Tibial nerve (tissue), 4 donors: ENCODE measurements at regions not wholly inside any gene's neighbourhood (a gene's known extent, or its start where the extent isn't known, plus 50 kb on each side); places are given as distances from the start of the nearest gene placed in this dataset.
"Not testable (repeated sequence)": the region's sequence is repeated elsewhere in the genome, so short reads cannot be mapped to it uniquely, and the experiment has no call there.

Experiments used
- DNase-seq, 2 donors: peaks; one replicate each; pipeline ENCODE4 v3.0.0-alpha.2; 2019; ENCODE audit warnings: low spot score in 2 of 2
- H3K27ac ChIP-seq, 4 donors: fragments of 200-600 bp; sonication (generic) in 3 of 4; one replicate each; pipeline ENCODE4 v1.5.1; 2017 to 2019; ENCODE audit warnings: mild to moderate bottlenecking in 1 of 4
- H3K27me3 ChIP-seq, 2 donors: fragments of 200-600 bp; sonication (generic) in 1 of 2; one replicate each; pipeline versions ENCODE4 v1.5.1 to v1.6.0; 2017 to 2019
- H3K36me3 ChIP-seq, 3 donors: fragments of 200-600 bp; sonication (generic); one replicate each; pipeline ENCODE4 v1.5.1; 2018 to 2019
- H3K4me1 ChIP-seq, 4 donors: fragments of 200-600 bp; sonication (generic) in 3 of 4; one replicate each; pipeline ENCODE4 v1.5.1; 2017 to 2019
- H3K4me3 ChIP-seq, 4 donors: fragments of 200-600 bp; sonication (generic) in 3 of 4; one replicate each; pipeline ENCODE4 v1.5.1; 2017 to 2019; ENCODE audit warnings: mild to moderate bottlenecking in 1 of 4, moderate library complexity in 1 of 4
- H3K9me3 ChIP-seq, 4 donors: fragments of 200-600 bp; sonication (generic) in 3 of 4; one replicate each; pipeline ENCODE4 v1.5.1; 2017 to 2019
- WGBS, 2 donors: methylation state at CpG; one replicate each; pipeline ENCODE4 v1.1.5; 2018; 5-methylcytosine and 5-hydroxymethylcytosine counted together

GRCh38 chr2:87662316-87663290, 85.3 kb upstream of the PLGLB2 start:
- not testable (repeated sequence) for H3K4me3 ChIP-seq, H3K4me1 ChIP-seq, DNase-seq, H3K9me3 ChIP-seq, H3K36me3 ChIP-seq, H3K27ac ChIP-seq, H3K27me3 ChIP-seq
- 75 to 83% methylated on average over 9 of the region's 10 CpGs for WGBS, 2 donors

GRCh38 chr2:87663347-87663746, 84.5 kb upstream of the PLGLB2 start:
- H3K36me3 ChIP-seq, H3K27me3 ChIP-seq, H3K4me3 ChIP-seq, H3K4me1 ChIP-seq, DNase-seq, H3K9me3 ChIP-seq, H3K27ac ChIP-seq: not testable (repeated sequence)

- not testable (repeated sequence) for H3K4me1 ChIP-seq, H3K36me3 ChIP-seq, H3K27me3 ChIP-seq, DNase-seq, H3K4me3 ChIP-seq, H3K27ac ChIP-seq, H3K9me3 ChIP-seq
Observed at GRCh38 chr2:87667027-87667426, 80.9 kb upstream of the PLGLB2 start.

GRCh38 chr2:87668361-87668760, 79.5 kb upstream of the PLGLB2 start:
- not testable (repeated sequence) for H3K27ac ChIP-seq, H3K36me3 ChIP-seq, H3K4me1 ChIP-seq, DNase-seq, H3K4me3 ChIP-seq, H3K9me3 ChIP-seq, H3K27me3 ChIP-seq
- WGBS, 2 donors, result no CpG with 5 or more reads among the region's 5 CpGs

- not testable (repeated sequence) for H3K27ac ChIP-seq, DNase-seq, H3K9me3 ChIP-seq, H3K27me3 ChIP-seq, H3K36me3 ChIP-seq, H3K4me3 ChIP-seq, H3K4me1 ChIP-seq
- WGBS, 2 donors, result 86 to 92% methylated on average over 4 of the region's 8 CpGs
Observed at GRCh38 chr2:87669633-87670231, 78.2 kb upstream of the PLGLB2 start.

GRCh38 chr2:87672404-87672803, 75.5 kb upstream of the PLGLB2 start:
- DNase-seq, H3K4me1 ChIP-seq, H3K27ac ChIP-seq, H3K9me3 ChIP-seq, H3K4me3 ChIP-seq, H3K27me3 ChIP-seq, H3K36me3 ChIP-seq: not testable (repeated sequence)
- 100% methylated on average over 2 of the region's 4 CpGs; no CpG with 5 or more reads in 1 of the 2 donors for WGBS, 2 donors

GRCh38 chr2:87674729-87675128, 73.2 kb upstream of the PLGLB2 start:
- no CpG with 5 or more reads among the region's 2 CpGs for WGBS, 2 donors
- H3K4me3 ChIP-seq, H3K27me3 ChIP-seq, H3K9me3 ChIP-seq, DNase-seq, H3K36me3 ChIP-seq, H3K4me1 ChIP-seq, H3K27ac ChIP-seq: not testable (repeated sequence)

- WGBS, 2 donors, result 90% methylated on average over 2 to 5 of the region's 7 CpGs
- not testable (repeated sequence) for H3K4me3 ChIP-seq, H3K9me3 ChIP-seq
Observed at GRCh38 chr2:87675487-87675886, 72.4 kb upstream of the PLGLB2 start.

GRCh38 chr2:87677421-87677923, 70.4 kb upstream of the PLGLB2 start:
- not testable (repeated sequence) for H3K36me3 ChIP-seq, H3K4me3 ChIP-seq, DNase-seq, H3K4me1 ChIP-seq, H3K27ac ChIP-seq, H3K9me3 ChIP-seq, H3K27me3 ChIP-seq
- 67% methylated on average over 1 of the region's 5 CpGs; no CpG with 5 or more reads in 1 of the 2 donors for WGBS, 2 donors

More at GRCh38 chr2:87675487-87675886, 72.4 kb upstream of the PLGLB2 start:
- not testable (repeated sequence) for H3K27ac ChIP-seq, H3K27me3 ChIP-seq, H3K36me3 ChIP-seq, DNase-seq, H3K4me1 ChIP-seq

- H3K9me3 ChIP-seq, H3K4me1 ChIP-seq, H3K27ac ChIP-seq, H3K4me3 ChIP-seq, H3K27me3 ChIP-seq, H3K36me3 ChIP-seq, DNase-seq: not testable (repeated sequence)
- 100% methylated on average over 1 of the region's 6 CpGs; no CpG with 5 or more reads in 1 of the 2 donors for WGBS, 2 donors
Observed at GRCh38 chr2:87678742-87679173, 69.1 kb upstream of the PLGLB2 start.

- not testable (repeated sequence) for H3K27ac ChIP-seq, H3K4me1 ChIP-seq, H3K4me3 ChIP-seq, H3K9me3 ChIP-seq, H3K27me3 ChIP-seq, H3K36me3 ChIP-seq, DNase-seq
- no CpG with 5 or more reads among the region's 4 CpGs for WGBS, 2 donors
Observed at GRCh38 chr2:87679950-87680349, 67.9 kb upstream of the PLGLB2 start.

GRCh38 chr2:87680691-87681090, 67.2 kb upstream of the PLGLB2 start:
- H3K9me3 ChIP-seq, H3K4me3 ChIP-seq, H3K27me3 ChIP-seq, DNase-seq, H3K4me1 ChIP-seq, H3K27ac ChIP-seq, H3K36me3 ChIP-seq: not testable (repeated sequence)
- 100% methylated on average over 1 of the region's 1 CpG; no CpG with 5 or more reads in 1 of the 2 donors for WGBS, 2 donors

- H3K9me3 ChIP-seq, H3K4me3 ChIP-seq, H3K27me3 ChIP-seq, H3K4me1 ChIP-seq, H3K36me3 ChIP-seq: not testable (repeated sequence)
- peak; percentile 17 to 27 for DNase-seq
- 31 to 34% methylated on average over 6 of the region's 10 CpGs for WGBS, 2 donors
- H3K27ac ChIP-seq, result peak overlapping the region in 1 of 4 donors; percentile 43
Observed at GRCh38 chr2:87683451-87683850, 64.4 kb upstream of the PLGLB2 start.

GRCh38 chr2:87683961-87684360, 63.9 kb upstream of the PLGLB2 start:
- DNase-seq, H3K9me3 ChIP-seq, H3K27me3 ChIP-seq, H3K27ac ChIP-seq, H3K36me3 ChIP-seq, H3K4me3 ChIP-seq, H3K4me1 ChIP-seq: not testable (repeated sequence)
- 91 to 93% methylated on average over 5 of the region's 5 CpGs for WGBS, 2 donors
